ENCODE measurements at regions not wholly inside any gene's neighbourhood (a gene's known extent, or its start where the extent isn't known, plus 50 kb on each side); places are given as distances from the start of the nearest gene placed in this dataset.

- TF ChIP-seq CTCF (conservative IDR thresholded peaks at IDR 0.05; ENCODE audit: low read depth in 2 of 2) (no peak), POLR2AphosphoS5 (IDR thresholded peaks at IDR 0.05; ENCODE audit: low read depth) (no peak), EZH2phosphoT487 (IDR thresholded peaks at IDR 0.05; ENCODE audit: unreplicated experiment) (no peak), REST (IDR thresholded peaks at IDR 0.05; ENCODE audit: unreplicated experiment) (no peak), CREB1 (CRISPR knock-in tag; IDR thresholded peaks at IDR 0.05; ENCODE audit: low read depth) (no peak), EZH2 (IDR thresholded peaks at IDR 0.05; ENCODE audit: low read depth, unreplicated experiment) (no peak), STAT1 (IDR thresholded peaks at IDR 0.05; ENCODE audit: unreplicated experiment) (no peak), NANOG (IDR thresholded peaks at IDR 0.05; ENCODE audit: borderline replicate concordance) (no peak), ZNF114 (CRISPR knock-in tag; IDR thresholded peaks at IDR 0.05) (no peak), ZNF331 (CRISPR knock-in tag; IDR thresholded peaks at IDR 0.05; ENCODE audit: low read depth) (no peak)
- TF ChIP-seq, protein P1, sequence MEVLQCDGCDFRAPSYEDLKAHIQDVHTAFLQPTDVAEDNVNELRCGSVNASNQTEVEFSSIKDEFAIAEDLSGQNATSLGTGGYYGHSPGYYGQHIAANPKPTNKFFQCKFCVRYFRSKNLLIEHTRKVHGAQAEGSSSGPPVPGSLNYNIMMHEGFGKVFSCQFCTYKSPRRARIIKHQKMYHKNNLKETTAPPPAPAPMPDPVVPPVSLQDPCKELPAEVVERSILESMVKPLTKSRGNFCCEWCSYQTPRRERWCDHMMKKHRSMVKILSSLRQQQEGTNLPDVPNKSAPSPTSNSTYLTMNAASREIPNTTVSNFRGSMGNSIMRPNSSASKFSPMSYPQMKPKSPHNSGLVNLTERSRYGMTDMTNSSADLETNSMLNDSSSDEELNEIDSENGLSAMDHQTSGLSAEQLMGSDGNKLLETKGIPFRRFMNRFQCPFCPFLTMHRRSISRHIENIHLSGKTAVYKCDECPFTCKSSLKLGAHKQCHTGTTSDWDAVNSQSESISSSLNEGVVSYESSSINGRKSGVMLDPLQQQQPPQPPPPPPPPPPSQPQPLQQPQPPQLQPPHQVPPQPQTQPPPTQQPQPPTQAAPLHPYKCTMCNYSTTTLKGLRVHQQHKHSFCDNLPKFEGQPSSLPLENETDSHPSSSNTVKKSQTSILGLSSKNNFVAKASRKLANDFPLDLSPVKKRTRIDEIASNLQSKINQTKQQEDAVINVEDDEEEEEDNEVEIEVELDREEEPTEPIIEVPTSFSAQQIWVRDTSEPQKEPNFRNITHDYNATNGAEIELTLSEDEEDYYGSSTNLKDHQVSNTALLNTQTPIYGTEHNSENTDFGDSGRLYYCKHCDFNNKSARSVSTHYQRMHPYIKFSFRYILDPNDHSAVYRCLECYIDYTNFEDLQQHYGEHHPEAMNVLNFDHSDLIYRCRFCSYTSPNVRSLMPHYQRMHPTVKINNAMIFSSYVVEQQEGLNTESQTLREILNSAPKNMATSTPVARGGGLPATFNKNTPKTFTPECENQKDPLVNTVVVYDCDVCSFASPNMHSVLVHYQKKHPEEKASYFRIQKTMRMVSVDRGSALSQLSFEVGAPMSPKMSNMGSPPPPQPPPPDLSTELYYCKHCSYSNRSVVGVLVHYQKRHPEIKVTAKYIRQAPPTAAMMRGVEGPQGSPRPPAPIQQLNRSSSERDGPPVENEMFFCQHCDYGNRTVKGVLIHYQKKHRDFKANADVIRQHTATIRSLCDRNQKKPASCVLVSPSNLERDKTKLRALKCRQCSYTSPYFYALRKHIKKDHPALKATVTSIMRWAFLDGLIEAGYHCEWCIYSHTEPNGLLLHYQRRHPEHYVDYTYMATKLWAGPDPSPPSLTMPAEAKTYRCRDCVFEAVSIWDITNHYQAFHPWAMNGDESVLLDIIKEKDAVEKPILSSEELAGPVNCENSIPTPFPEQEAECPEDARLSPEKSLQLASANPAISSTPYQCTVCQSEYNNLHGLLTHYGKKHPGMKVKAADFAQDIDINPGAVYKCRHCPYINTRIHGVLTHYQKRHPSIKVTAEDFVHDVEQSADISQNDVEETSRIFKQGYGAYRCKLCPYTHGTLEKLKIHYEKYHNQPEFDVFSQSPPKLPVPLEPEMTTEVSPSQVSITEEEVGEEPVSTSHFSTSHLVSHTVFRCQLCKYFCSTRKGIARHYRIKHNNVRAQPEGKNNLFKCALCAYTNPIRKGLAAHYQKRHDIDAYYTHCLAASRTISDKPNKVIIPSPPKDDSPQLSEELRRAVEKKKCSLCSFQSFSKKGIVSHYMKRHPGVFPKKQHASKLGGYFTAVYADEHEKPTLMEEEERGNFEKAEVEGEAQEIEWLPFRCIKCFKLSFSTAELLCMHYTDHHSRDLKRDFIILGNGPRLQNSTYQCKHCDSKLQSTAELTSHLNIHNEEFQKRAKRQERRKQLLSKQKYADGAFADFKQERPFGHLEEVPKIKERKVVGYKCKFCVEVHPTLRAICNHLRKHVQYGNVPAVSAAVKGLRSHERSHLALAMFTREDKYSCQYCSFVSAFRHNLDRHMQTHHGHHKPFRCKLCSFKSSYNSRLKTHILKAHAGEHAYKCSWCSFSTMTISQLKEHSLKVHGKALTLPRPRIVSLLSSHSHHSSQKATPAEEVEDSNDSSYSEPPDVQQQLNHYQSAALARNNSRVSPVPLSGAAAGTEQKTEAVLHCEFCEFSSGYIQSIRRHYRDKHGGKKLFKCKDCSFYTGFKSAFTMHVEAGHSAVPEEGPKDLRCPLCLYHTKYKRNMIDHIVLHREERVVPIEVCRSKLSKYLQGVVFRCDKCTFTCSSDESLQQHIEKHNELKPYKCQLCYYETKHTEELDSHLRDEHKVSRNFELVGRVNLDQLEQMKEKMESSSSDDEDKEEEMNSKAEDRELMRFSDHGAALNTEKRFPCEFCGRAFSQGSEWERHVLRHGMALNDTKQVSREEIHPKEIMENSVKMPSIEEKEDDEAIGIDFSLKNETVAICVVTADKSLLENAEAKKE (CRISPR knock-in tag; IDR thresholded peaks at IDR 0.05), result no peak
- TF ChIP-seq, protein P2, sequence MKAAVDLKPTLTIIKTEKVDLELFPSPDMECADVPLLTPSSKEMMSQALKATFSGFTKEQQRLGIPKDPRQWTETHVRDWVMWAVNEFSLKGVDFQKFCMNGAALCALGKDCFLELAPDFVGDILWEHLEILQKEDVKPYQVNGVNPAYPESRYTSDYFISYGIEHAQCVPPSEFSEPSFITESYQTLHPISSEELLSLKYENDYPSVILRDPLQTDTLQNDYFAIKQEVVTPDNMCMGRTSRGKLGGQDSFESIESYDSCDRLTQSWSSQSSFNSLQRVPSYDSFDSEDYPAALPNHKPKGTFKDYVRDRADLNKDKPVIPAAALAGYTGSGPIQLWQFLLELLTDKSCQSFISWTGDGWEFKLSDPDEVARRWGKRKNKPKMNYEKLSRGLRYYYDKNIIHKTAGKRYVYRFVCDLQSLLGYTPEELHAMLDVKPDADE (IDR thresholded peaks at IDR 0.05), result no peak
These were observed 228.7 kb downstream of the DOK5 start for GRCh38 chr20:54704032-54704635.

Measured in GM23338 (cell line).